Astrocyte (in vitro differentiated cells and primary cell): ENCODE measurements at regions not wholly inside any gene's neighbourhood (a gene's known extent, or its start where the extent isn't known, plus 50 kb on each side); places are given as distances from the start of the nearest gene placed in this dataset.

ENCODE experiments used
- DNase-seq: peaks from one replicate; pipeline ENCODE4 v3.0.0-alpha.2; 2010; ENCODE audit warnings: low read depth
- FAIRE-seq: peaks from 2 replicates; lab custom pipeline; 2011; peaks lifted over from hg19 to GRCh38; lab: Jason Lieb, UNC
- H2AFZ ChIP-seq: 2 replicates; pipeline ENCODE4 v1.6.0; 2012; ENCODE audit warnings: low read depth, low read length, inconsistent platforms
- H3K27ac ChIP-seq: 2 replicates; pipeline ENCODE4 v1.5.1; 2011; ENCODE audit warnings: low read depth, low read length, inconsistent platforms
- H3K27me3 ChIP-seq: 2 replicates; pipeline ENCODE4 v1.6.0; 2011; ENCODE audit warnings: low read length, inconsistent platforms; ENCODE audit not compliant: insufficient read depth
- H3K36me3 ChIP-seq: 2 replicates; pipeline ENCODE4 v1.5.1; 2011; ENCODE audit warnings: low read length, inconsistent platforms; ENCODE audit not compliant: insufficient read depth
- H3K4me1 ChIP-seq: 2 replicates; pipeline ENCODE4 v1.5.1; 2011; ENCODE audit warnings: low read length, inconsistent platforms; ENCODE audit not compliant: insufficient read depth
- H3K4me2 ChIP-seq: 2 replicates; pipeline ENCODE4 v1.6.0; 2012; ENCODE audit warnings: low read length, inconsistent platforms
- H3K4me3 ChIP-seq: 2 replicates; pipeline ENCODE4 v1.5.1; 2011; ENCODE audit warnings: low read depth, mild to moderate bottlenecking, low read length, inconsistent platforms; ENCODE audit not compliant: insufficient read depth
- H3K79me2 ChIP-seq: 2 replicates; pipeline ENCODE4 v1.6.0; 2012; ENCODE audit warnings: mild to moderate bottlenecking, low read length, inconsistent platforms; ENCODE audit not compliant: insufficient read depth
- H3K9ac ChIP-seq: 2 replicates; pipeline ENCODE4 v1.6.0; 2012; ENCODE audit warnings: mild to moderate bottlenecking, low read length, inconsistent platforms
- H3K9me3 ChIP-seq: 2 replicates; pipeline ENCODE4 v1.5.1; 2012; ENCODE audit warnings: low read depth, mild to moderate bottlenecking, low read length, inconsistent platforms; ENCODE audit not compliant: insufficient read depth
- H4K20me1 ChIP-seq: 2 replicates; pipeline ENCODE4 v1.6.0; 2012; ENCODE audit warnings: low read length, inconsistent platforms; ENCODE audit not compliant: insufficient read depth
- H3K27ac Mint-ChIP-seq: one replicate; pipeline ENCODE4 v1.8.0; 2021; ENCODE audit warnings: mild to moderate bottlenecking, mixed read lengths; ENCODE audit not compliant: unreplicated experiment
- H3K27me3 Mint-ChIP-seq: one replicate; pipeline ENCODE4 v1.8.0; 2021; ENCODE audit warnings: low read depth, mixed read lengths; ENCODE audit not compliant: unreplicated experiment
- H3K36me3 Mint-ChIP-seq: one replicate; pipeline ENCODE4 v1.8.0; 2021; ENCODE audit warnings: low read depth, mixed read lengths; ENCODE audit not compliant: unreplicated experiment
- H3K4me1 Mint-ChIP-seq: one replicate; pipeline ENCODE4 v1.8.0; 2021; ENCODE audit warnings: low read depth, mixed read lengths; ENCODE audit not compliant: unreplicated experiment
- H3K4me3 Mint-ChIP-seq: one replicate; pipeline ENCODE4 v1.8.0; 2021; ENCODE audit warnings: mild to moderate bottlenecking, moderate library complexity, mixed read lengths; ENCODE audit not compliant: unreplicated experiment
- H3K9me3 Mint-ChIP-seq: one replicate; pipeline ENCODE4 v1.8.0; 2021; ENCODE audit warnings: mild to moderate bottlenecking, mixed read lengths; ENCODE audit not compliant: unreplicated experiment
- EZH2 ChIP-seq: IDR thresholded peaks from 2 replicates; pipeline ENCODE4 v1.6.1; 2012; ENCODE audit warnings: mild to moderate bottlenecking, low read length, inconsistent platforms; ENCODE audit not compliant: insufficient read depth
- TF ChIP-seq, protein P1 (sequence below): IDR thresholded peaks from 2 replicates; pipeline ENCODE4 v1.5.1; 2011; ENCODE audit warnings: low read depth, mild to moderate bottlenecking, inconsistent platforms, low read length, moderate library complexity; ENCODE audit not compliant: insufficient read depth

DNA sequence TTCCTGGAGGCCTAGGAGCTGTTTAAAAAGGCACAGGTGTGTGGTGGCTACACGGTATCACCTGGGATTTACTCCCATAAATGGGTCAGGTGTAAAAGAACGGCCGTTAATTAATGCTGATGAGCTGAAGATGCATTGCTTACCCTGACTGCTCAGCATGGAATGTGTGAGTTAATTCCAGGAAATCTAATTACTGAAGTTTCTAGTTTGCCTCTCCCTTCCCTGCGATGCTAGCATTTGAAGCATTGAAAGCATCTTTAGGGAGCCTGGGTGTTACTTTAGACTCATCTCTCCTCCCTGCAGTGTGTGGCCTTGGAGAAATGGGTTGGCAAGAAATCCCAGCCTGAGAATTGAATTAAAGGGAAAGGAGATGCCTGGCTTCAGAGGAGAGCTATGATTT lies 415.9 kb downstream of the FUT8 start:
- H3K4me1 Mint-ChIP-seq, result no peaks in the 10 kb centered on the region
- no peaks in the 10 kb centered on the region for H4K20me1 ChIP-seq
- no peaks in the 10 kb centered on the region for H3K79me2 ChIP-seq
- no peak overlapping the region for H3K4me3 Mint-ChIP-seq
- DNase-seq (no peak), FAIRE-seq (no peak)
- H3K4me3 ChIP-seq, result no peak overlapping the region
- peaks cover 3% of the 10 kb centered on the region for H3K9me3 Mint-ChIP-seq
- no peaks in the 10 kb centered on the region for H3K4me1 ChIP-seq
- H3K27me3 Mint-ChIP-seq, result peaks cover 34% of the 10 kb centered on the region
- TF ChIP-seq EZH2, result no peak
- TF ChIP-seq, protein P1, sequence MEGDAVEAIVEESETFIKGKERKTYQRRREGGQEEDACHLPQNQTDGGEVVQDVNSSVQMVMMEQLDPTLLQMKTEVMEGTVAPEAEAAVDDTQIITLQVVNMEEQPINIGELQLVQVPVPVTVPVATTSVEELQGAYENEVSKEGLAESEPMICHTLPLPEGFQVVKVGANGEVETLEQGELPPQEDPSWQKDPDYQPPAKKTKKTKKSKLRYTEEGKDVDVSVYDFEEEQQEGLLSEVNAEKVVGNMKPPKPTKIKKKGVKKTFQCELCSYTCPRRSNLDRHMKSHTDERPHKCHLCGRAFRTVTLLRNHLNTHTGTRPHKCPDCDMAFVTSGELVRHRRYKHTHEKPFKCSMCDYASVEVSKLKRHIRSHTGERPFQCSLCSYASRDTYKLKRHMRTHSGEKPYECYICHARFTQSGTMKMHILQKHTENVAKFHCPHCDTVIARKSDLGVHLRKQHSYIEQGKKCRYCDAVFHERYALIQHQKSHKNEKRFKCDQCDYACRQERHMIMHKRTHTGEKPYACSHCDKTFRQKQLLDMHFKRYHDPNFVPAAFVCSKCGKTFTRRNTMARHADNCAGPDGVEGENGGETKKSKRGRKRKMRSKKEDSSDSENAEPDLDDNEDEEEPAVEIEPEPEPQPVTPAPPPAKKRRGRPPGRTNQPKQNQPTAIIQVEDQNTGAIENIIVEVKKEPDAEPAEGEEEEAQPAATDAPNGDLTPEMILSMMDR, result no peak
- no peak overlapping the region for H3K4me2 ChIP-seq
- no peak overlapping the region for H2AFZ ChIP-seq
- no peak overlapping the region for H3K27ac ChIP-seq
- H3K27me3 ChIP-seq, result peaks cover 27% of the 10 kb centered on the region
- H3K36me3 Mint-ChIP-seq, result no peaks in the 10 kb centered on the region
- no peak overlapping the region for H3K9ac ChIP-seq
- H3K9me3 ChIP-seq, result peaks cover 4% of the 10 kb centered on the region
- H3K27ac Mint-ChIP-seq, result no peak overlapping the region
- no peaks in the 10 kb centered on the region for H3K36me3 ChIP-seq

GRCh38 chr14:65832431-65833266 lies 420.1 kb downstream of the FUT8 start:
- H3K4me3 Mint-ChIP-seq, result no peak overlapping the region
- TF ChIP-seq EZH2, result no peak
- TF ChIP-seq, protein P1, result peak; percentile 32

DNA sequence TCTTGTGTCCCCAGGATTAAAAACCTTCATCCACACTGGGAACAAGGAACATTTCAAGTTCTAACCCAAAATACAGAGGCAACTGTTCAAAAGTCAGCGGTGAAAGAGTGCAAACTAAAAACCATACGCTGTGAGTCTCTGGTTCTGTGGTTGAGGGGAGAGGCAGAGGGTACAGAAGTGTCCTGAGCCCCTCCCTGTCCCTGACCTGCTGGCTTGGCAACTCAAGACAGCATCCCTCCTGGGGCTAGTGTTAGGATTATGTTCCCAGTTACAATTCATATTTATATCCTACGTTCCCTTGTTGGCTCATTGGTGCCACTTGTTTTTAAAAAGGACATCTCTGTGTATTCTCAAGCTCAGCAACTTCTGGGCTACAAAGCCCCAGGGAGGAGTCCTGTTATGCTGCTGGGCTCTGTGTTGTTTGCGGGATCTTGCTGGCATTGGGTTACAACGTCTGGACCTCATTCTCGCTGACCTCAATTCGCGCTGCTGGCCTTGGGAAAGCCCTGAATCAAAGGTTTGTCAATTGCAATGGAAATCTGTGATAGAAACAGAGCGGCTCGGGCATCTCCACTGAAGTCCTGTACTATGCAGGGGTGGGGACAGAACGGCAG lies 420.8 kb downstream of the FUT8 start:
- peak overlapping the region; percentile 18 for H2AFZ ChIP-seq
- H3K36me3 Mint-ChIP-seq, result no peaks in the 10 kb centered on the region
- peaks cover 14% of the 10 kb centered on the region for H3K27me3 Mint-ChIP-seq

More at GRCh38 chr14:65832431-65833266, 420.1 kb downstream of the FUT8 start:
- H3K27me3 Mint-ChIP-seq, result peaks cover 20% of the 10 kb centered on the region
- no peaks in the 10 kb centered on the region for H4K20me1 ChIP-seq
- H3K9me3 ChIP-seq, result peaks cover 4% of the 10 kb centered on the region
- DNase-seq, result no peak
- H3K27ac ChIP-seq, result no peak overlapping the region
- H2AFZ ChIP-seq, result peak overlapping the region; percentile 18
- H3K79me2 ChIP-seq, result no peaks in the 10 kb centered on the region
- H3K36me3 Mint-ChIP-seq, result no peaks in the 10 kb centered on the region
- H3K4me3 ChIP-seq, result no peak overlapping the region
- no peaks in the 10 kb centered on the region for H3K36me3 ChIP-seq
- peak overlapping the region; percentile 34 for H3K4me2 ChIP-seq
- H3K27ac Mint-ChIP-seq, result no peak overlapping the region
- H3K4me1 Mint-ChIP-seq, result no peaks in the 10 kb centered on the region
- no peak overlapping the region for H3K9ac ChIP-seq
- no peaks in the 10 kb centered on the region for H3K4me1 ChIP-seq
- peak; percentile 29 for FAIRE-seq
- peaks cover 9% of the 10 kb centered on the region for H3K27me3 ChIP-seq
- H3K9me3 Mint-ChIP-seq, result peaks cover 3% of the 10 kb centered on the region

More for the DNA sequence above, 420.8 kb downstream of the FUT8 start:
- no peak overlapping the region for H3K9ac ChIP-seq
- no peak overlapping the region for H3K4me3 ChIP-seq
- FAIRE-seq, result no peak
- TF ChIP-seq EZH2, result no peak
- TF ChIP-seq, protein P1, result no peak
- Mint-ChIP-seq H3K4me3 (no peak overlapping the region), H3K9me3 (peaks cover 3% of the 10 kb centered on the region), H3K4me1 (no peaks in the 10 kb centered on the region), H3K27ac (no peak overlapping the region)
- peaks cover 6% of the 10 kb centered on the region for H3K27me3 ChIP-seq
- H4K20me1 ChIP-seq, result no peaks in the 10 kb centered on the region
- peaks cover 4% of the 10 kb centered on the region for H3K9me3 ChIP-seq
- H3K27ac ChIP-seq, result no peak overlapping the region
- no peaks in the 10 kb centered on the region for H3K4me1 ChIP-seq
- H3K79me2 ChIP-seq, result no peaks in the 10 kb centered on the region
- H3K36me3 ChIP-seq, result no peaks in the 10 kb centered on the region
- no peak for DNase-seq
- H3K4me2 ChIP-seq, result peak overlapping the region; percentile 34
